Effector memory CD8-positive, alpha-beta T cell (primary cell): ENCODE measurements at regions not wholly inside any gene's neighbourhood (a gene's known extent, or its start where the extent isn't known, plus 50 kb on each side); places are given as distances from the start of the nearest gene placed in this dataset.
"Not testable (repeated sequence)": the region's sequence is repeated elsewhere in the genome, so short reads cannot be mapped to it uniquely, and the experiment has no call there.

Source experiments
- ATAC-seq: fragments of 150-1000 bp; cut with Tn5 transposase; replicated peaks from 2 replicates; pipeline ENCODE4 v1.10.0; 2021; ENCODE audit warnings: mild to moderate bottlenecking, moderate library complexity
- DNase-seq, 3 experiments: peaks; one replicate each; pipeline ENCODE4 v3.0.0; 2021
- H3K27ac Mint-ChIP-seq, 2 donors: one replicate each; pipeline ENCODE4 v1.8.0; 2022; ENCODE audit warnings: mild to moderate bottlenecking in 2 of 2, mixed read lengths in 2 of 2, moderate library complexity in 2 of 2
- H3K27me3 Mint-ChIP-seq, 2 donors: one replicate each; pipeline ENCODE4 v1.8.0; 2022; ENCODE audit warnings: mixed read lengths in 2 of 2
- H3K36me3 Mint-ChIP-seq: one replicate; pipeline ENCODE4 v1.8.0; 2022; ENCODE audit warnings: mild to moderate bottlenecking, moderate library complexity, mixed read lengths; ENCODE audit not compliant: insufficient read depth
- H3K4me1 Mint-ChIP-seq, 2 donors: one replicate each; pipeline ENCODE4 v1.8.0; 2022; ENCODE audit warnings: low read depth in 2 of 2, mixed read lengths in 2 of 2
- H3K4me3 Mint-ChIP-seq, 2 donors: one replicate each; pipeline ENCODE4 v1.8.0; 2022; ENCODE audit warnings: mild to moderate bottlenecking in 2 of 2, mixed read lengths in 2 of 2, moderate library complexity in 2 of 2
- H3K9me3 Mint-ChIP-seq, 2 donors: one replicate each; pipeline ENCODE4 v1.8.0; 2022; ENCODE audit warnings: mixed read lengths in 2 of 2

DNA sequence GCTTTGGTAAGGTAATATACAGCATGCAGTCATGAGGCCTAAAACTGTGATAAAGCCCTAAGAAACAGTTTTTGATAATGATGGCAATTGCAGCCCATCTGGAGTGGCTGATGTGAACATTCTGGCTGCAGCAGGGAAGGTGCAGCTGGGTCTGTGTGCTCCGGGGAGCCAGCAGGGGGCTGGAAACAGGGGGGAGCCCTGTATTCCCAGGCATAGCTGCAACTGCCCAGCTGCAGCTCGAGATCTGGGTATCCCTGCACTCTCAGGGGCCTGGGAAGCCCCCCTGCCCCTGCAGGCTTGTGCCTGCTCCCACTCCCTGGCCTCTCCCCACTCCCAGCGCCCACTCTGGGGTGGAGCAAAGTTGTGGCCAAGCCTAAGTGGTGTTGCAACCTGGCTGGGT, 95.6 kb downstream of the RRAGB start:
- ATAC-seq (no peak), DNase-seq (no peak)
- Mint-ChIP-seq H3K9me3 (no peaks in the 10 kb centered on the region), H3K27me3 (peaks cover 0 to 11% of the 10 kb centered on the region in 2 donors), H3K4me3 (no peak overlapping the region), H3K4me1 (no peaks in the 10 kb centered on the region), H3K36me3 (no peaks in the 10 kb centered on the region), H3K27ac (no peak overlapping the region)

DNA sequence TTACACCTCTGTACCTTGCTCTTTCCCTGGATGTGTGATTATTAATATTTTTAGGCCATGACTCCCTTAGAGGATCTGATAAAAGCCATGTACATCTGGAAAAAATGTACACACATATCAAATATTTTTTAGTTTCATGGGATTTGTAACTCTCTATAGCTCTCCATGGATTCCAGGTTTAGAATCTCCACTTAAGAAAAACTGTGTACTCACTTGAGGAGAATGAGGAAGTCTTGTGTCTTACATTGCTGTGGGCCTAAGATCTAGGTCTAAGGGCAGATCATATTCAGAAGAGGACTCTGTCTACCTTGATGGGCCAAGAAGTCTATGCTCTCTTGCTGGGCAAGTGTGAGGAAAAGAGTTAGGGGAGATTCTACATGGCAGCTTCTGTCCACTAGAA, 98.0 kb downstream of the RRAGB start:
- Mint-ChIP-seq H3K27ac (no peak overlapping the region), H3K27me3 (peaks cover 0 to 3% of the 10 kb centered on the region in 2 donors), H3K9me3 (no peaks in the 10 kb centered on the region), H3K4me3 (no peak overlapping the region), H3K36me3 (no peaks in the 10 kb centered on the region), H3K4me1 (no peaks in the 10 kb centered on the region)
- DNase-seq (no peak), ATAC-seq (no peak)

DNA sequence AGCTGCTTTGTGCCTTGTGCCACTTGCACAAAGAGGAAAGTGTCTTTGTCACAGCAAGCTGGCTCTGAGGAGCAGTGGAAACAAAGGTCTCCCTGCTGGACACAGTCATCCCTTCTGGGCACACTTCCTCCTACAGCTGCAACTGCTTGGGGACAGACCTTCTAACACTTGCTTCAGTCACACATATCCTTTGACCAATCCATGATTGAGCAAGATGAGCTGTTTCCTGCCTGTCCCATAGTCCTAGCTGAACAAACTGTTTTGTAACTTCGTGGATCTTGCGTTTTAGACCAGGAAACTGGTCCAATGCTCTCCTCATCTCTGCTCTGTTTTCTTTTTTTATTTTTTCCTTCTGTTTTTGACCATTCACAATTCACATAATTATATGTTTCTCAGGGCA, 98.5 kb downstream of the RRAGB start:
- ATAC-seq (no peak), DNase-seq (no peak)
- Mint-ChIP-seq H3K9me3 (no peaks in the 10 kb centered on the region), H3K36me3 (no peaks in the 10 kb centered on the region), H3K27ac (no peak overlapping the region), H3K27me3 (no peaks in the 10 kb centered on the region), H3K4me1 (no peaks in the 10 kb centered on the region), H3K4me3 (no peak overlapping the region)

DNA sequence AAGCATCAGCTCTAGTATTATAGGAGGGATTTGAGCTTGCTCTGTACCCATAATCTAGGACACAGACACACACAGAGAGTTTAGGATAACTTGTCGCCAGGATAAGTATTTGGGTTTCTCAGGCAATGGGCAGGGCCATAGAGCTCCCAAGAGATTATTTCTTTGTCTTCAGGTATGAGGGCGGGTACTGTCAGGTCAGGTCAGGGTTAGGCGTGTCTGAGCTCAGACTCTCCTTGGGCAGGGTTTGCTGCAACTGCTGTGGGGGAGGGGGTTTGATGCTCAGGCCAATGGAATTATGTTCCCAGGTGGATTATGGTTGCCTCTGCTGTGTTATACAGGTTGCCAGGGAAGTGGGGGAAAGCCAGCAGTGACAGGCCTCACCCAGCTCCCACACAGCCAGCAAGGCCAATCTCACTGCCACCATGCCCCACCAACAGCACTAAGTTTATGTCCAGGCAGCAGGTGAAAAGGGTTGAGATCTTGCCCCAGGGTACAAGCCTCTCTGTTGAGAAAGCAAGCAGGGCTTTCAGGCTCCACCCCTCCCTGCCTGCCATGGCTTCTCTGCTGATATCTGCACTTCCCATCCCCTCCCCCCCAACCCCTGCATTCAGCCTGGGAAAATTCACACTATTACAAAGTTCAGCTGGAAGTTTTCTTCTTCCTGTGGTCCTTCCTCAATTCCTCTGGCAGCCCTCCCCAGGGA, 101.3 kb downstream of the RRAGB start:
- Mint-ChIP-seq H3K36me3 (no peaks in the 10 kb centered on the region), H3K9me3 (no peaks in the 10 kb centered on the region), H3K27me3 (no peaks in the 10 kb centered on the region), H3K27ac (no peak overlapping the region), H3K4me3 (no peak overlapping the region), H3K4me1 (no peaks in the 10 kb centered on the region)
- no peak for DNase-seq
- no peak for ATAC-seq

DNA sequence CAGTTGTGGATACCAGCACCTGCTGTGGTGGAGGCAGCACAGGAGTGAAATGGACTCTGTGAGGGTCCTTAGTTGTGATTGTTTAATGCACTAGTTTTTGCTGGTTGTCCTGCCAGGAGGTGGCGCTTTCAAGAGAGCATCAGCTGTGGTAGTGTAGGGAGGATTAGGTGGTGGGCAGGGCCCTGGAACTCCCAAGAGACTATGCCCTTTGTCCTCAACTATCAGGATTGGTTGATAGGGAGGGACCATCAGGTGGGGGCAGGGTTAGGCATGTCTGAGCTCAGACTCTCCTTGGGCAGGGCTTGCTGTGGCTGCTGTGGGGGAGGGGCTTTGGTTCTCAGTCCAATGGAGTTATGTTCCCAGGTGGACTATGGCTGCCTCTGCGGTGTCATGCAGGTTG, 121.9 kb downstream of the RRAGB start:
- no peak overlapping the region for H3K27ac Mint-ChIP-seq
- H3K4me3 Mint-ChIP-seq: no peak overlapping the region
- H3K27me3 Mint-ChIP-seq: peaks cover 7 to 13% of the 10 kb centered on the region in 2 donors
- H3K4me1 Mint-ChIP-seq: no peaks in the 10 kb centered on the region
- ATAC-seq (no peak), DNase-seq (no peak)
- H3K36me3 Mint-ChIP-seq: no peaks in the 10 kb centered on the region
- no peaks in the 10 kb centered on the region for H3K9me3 Mint-ChIP-seq

DNA sequence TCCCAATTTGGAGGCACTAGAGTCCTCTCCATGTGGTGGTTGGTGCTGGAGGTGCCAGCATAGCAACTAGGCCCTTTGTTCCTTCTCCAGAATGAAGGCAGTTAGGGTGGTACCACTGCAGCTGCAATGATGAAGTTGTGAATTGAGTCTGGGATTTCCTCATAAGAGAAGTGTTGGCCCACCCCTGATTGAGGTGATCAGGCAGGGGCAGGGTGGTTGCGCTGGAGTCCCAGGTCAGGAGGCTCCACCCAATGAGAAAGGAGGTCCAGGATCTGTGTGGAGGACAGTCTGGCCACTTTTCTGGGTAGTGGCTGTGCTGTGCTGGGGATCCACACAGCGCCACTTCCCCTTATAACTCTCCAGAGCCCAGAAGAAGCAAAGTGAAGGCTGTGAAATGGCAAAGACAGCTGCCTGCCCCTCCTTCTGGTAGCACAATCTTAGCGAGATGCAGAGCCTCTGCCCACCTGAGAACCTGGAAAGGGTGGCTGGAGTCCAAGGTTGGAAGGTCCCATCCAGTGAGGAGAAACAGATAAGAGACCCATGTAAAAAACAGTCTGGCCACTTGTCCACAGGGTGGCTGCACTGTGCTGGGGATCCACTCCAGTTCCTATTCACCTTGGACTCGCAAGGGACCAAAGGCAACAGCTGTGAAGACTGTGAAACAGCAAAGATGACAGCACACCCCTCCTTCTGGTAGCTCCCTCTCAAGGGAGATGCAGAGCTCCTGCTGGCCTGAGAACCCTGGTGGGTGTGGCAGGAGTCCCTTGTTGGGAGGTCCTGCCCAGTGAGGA, 124.6 kb downstream of the RRAGB start:
- H3K9me3 Mint-ChIP-seq: no peaks in the 10 kb centered on the region
- peaks cover 7 to 13% of the 10 kb centered on the region in 2 donors for H3K27me3 Mint-ChIP-seq
- no peak overlapping the region for H3K4me3 Mint-ChIP-seq
- H3K4me1 Mint-ChIP-seq: no peaks in the 10 kb centered on the region
- no peak for DNase-seq
- no peak overlapping the region for H3K27ac Mint-ChIP-seq
- no peaks in the 10 kb centered on the region for H3K36me3 Mint-ChIP-seq
- ATAC-seq: no peak

DNA sequence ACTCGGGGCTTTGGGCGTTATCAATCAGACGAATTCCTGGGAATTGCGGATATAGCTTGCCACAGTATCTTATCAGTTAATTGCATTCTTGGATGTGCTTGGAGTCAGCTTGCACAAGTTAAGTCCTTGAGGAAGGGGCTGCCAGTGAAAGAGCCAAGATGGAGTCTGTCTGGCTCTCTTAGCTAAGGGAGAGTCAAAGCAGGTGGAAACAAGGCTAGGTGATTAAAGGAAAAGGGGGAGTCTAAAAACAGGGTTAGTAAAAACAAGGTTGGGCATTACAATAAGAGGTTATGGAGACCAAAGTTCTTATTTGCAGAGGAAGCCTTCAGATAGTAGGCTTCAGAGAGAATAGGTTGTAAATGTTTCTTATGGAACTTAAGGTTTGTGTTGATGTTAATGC, 149.2 kb downstream of the RRAGB start:
- H3K27ac Mint-ChIP-seq, H3K36me3 Mint-ChIP-seq, H3K4me1 Mint-ChIP-seq, H3K9me3 Mint-ChIP-seq, H3K4me3 Mint-ChIP-seq, ATAC-seq, DNase-seq: not testable (repeated sequence)
- H3K27me3 Mint-ChIP-seq: peaks cover 15 to 25% of the 10 kb centered on the region in 2 donors

DNA sequence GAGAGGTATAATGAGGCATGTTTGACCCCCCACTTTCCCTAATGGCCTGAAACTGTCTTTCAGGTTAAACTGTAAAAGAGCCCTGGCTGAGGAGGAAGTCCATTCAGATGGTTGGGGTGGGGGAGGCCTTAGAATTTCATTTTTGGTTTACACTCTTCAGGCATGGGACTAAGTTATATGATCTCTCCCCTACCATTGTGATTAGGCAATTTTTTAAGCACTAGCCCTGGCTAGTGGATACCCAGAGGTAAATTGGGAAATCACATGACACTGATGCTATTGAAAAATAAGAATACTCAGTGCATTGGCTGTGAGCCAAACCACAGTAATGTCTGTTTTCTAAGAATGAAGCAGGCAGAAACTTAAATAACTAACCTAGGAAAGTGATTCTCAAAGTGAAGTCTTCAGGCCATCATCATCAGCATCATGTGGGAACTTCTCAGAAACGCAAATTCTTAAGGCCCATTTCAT, 149.7 kb downstream of the RRAGB start:
- Mint-ChIP-seq H3K4me1 (no peaks in the 10 kb centered on the region), H3K27me3 (peaks cover 14 to 20% of the 10 kb centered on the region in 2 donors), H3K4me3 (no peak overlapping the region), H3K27ac (no peak overlapping the region), H3K9me3 (no peaks in the 10 kb centered on the region), H3K36me3 (no peaks in the 10 kb centered on the region)
- ATAC-seq: no peak
- DNase-seq: no peak

DNA sequence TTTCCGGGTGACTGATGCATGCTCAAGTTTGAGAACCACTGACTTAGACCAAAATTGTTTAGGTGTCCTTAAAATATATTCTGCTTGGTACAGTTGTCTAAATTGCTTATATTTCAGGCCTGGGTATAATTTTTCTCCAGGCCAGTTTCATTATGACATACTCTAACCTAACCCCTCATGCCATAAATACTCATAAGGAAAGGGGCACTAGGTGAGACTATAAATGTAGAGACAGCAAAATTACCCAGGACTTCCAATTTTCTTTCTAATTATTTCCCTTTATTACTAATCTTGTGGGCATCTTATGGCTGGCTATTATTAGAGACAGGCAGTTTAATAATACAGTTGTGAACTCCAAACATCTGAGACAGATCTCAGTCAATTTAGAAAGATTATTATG, 150.2 kb downstream of the RRAGB start:
- no peaks in the 10 kb centered on the region for H3K9me3 Mint-ChIP-seq
- no peaks in the 10 kb centered on the region for H3K36me3 Mint-ChIP-seq
- H3K27me3 Mint-ChIP-seq: peaks cover 14 to 17% of the 10 kb centered on the region in 2 donors
- no peaks in the 10 kb centered on the region for H3K4me1 Mint-ChIP-seq
- H3K4me3 Mint-ChIP-seq: no peak overlapping the region
- H3K27ac Mint-ChIP-seq: no peak overlapping the region
- DNase-seq (no peak), ATAC-seq (no peak)

DNA sequence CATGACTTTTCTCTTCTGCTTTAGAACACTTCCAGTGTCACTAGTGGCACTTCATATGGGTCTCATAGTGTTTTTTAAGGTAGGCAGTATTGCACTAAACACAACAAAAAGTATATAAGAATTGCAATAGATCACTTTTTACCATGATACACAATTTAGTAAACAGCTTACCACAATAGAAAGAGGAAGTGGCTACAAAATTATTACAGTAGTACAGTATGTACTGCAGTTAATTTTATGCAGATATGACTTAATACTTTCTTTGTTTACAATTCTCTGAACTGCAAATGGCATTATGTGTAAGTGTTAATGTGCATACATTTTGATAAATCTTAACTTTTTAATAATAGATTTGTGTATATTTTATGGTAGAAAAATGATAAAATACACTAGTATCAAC, 157.3 kb downstream of the RRAGB start:
- Mint-ChIP-seq H3K27me3 (peaks cover 7 to 25% of the 10 kb centered on the region in 2 donors), H3K36me3 (no peaks in the 10 kb centered on the region), H3K4me1 (no peaks in the 10 kb centered on the region), H3K4me3 (no peak overlapping the region), H3K27ac (no peak overlapping the region), H3K9me3 (no peaks in the 10 kb centered on the region)
- ATAC-seq (no peak), DNase-seq (no peak)

DNA sequence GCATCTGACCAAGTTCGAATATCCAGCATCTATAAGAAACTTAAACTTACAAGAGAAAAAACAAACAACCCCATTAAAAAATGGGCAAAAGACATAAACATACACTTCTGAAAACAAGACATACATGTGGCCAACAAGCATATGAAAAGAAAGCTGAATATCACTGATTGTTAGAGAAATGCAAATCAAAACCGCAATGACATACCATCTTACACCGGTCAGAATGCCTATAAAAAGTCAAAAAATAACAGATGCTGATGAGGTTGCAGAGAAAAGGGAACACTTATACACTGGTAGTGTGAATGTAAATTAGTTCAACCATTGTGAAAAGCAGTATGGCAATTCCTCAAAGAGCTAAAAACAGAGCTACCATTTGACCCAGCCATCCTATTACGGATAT, 166.0 kb downstream of the RRAGB start:
- not testable (repeated sequence) for H3K27ac Mint-ChIP-seq, H3K4me3 Mint-ChIP-seq, H3K4me1 Mint-ChIP-seq, H3K9me3 Mint-ChIP-seq, DNase-seq, H3K27me3 Mint-ChIP-seq, H3K36me3 Mint-ChIP-seq, ATAC-seq

DNA sequence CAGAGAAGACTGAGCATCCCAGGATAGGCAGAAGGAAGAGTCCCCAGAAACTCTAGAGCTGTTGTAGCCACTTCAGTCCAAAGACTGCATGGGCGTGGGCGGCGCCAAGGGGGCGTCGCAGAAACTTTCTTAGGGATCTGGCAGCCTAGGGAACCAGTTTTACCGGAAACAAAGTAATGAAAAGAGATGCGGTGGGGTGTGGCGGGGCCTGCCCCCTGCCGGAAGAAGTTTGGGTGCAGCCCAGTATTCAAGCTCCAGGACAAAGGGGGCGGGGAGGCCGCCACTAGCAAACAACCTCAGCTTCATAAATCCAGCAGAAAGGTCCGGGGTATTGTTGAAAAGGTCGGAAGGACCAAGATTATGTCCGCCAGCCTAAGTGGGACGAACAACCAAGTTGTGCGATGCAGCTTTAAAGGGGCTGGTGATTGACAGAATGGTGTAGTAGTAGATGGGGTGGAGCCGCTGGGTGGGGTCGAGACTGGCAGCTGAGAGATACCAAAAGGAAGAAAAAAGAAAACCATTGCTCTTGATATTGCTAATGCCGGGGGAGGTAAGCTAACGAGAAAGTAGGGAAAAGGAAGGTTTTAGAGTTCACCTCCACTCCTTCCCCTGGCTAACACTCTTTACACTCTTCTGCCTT, 190.5 kb downstream of the RRAGB start:
- Mint-ChIP-seq H3K9me3 (no peaks in the 10 kb centered on the region), H3K4me1 (peaks cover 8 to 18% of the 10 kb centered on the region in 2 donors)
- peak; percentile 76 for ATAC-seq

DNA sequence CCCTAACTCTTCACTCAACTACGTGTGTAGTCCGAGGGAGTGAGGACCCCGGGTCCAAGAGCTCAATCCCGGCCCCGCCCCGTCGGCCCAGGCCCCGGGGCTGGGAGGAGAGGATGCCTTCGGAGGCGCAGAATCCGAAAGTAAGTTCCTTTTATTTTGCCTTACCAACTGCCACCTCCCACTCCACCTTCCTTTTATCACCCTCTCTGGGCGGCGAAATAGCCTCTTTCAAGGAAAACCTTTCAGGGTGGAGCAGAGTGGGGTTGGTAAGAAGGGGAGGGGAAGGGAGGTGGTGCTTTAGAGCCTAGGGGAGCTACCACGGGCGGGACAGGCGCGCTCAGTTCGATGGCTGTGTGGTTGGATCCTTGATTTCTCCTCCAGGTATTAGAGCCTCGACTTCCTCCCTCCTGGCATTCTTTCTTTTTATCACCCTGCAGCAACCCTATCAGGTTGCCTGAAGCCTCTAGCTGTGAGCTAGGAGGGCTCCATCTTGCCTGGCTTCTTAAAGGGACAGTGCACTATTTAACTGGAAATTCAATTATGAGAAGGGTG, 191.2 kb downstream of the RRAGB start:
- Mint-ChIP-seq H3K9me3 (no peaks in the 10 kb centered on the region), H3K36me3 (no peaks in the 10 kb centered on the region), H3K27me3 (no peaks in the 10 kb centered on the region), H3K27ac (peak overlapping the region; percentile 85 to 95), H3K4me1 (peaks cover 8 to 18% of the 10 kb centered on the region in 2 donors), H3K4me3 (peak overlapping the region; percentile 96 to 97)
- ATAC-seq (peak; percentile 61), DNase-seq (peak in 1 of 3 experiments; percentile 0)

More for the DNA sequence above, 190.5 kb downstream of the RRAGB start:
- Mint-ChIP-seq H3K36me3 (no peaks in the 10 kb centered on the region), H3K27me3 (no peaks in the 10 kb centered on the region), H3K27ac (peak overlapping the region; percentile 85 to 95), H3K4me3 (peak overlapping the region; percentile 96 to 97)
- DNase-seq: peak; percentile 5 to 23 (median 10)
